Tibial artery (tissue), 4 donors: ENCODE measurements at regions not wholly inside any gene's neighbourhood (a gene's known extent, or its start where the extent isn't known, plus 50 kb on each side); places are given as distances from the start of the nearest gene placed in this dataset.

ENCODE experiments used
- DNase-seq, 2 donors: peaks; one replicate each; pipeline ENCODE4 v3.0.0-alpha.2; 2019
- H3K27ac ChIP-seq, 2 donors: fragments of 200-600 bp; sonication (generic) in 1 of 2; 1 replicate in 1 of 2; 2 replicates in 1 of 2; pipeline ENCODE4 v1.5.1; 2018 to 2019; ENCODE audit warnings: mild to moderate bottlenecking in 1 of 2
- H3K27me3 ChIP-seq, 2 donors: fragments of 200-600 bp; sonication (generic) in 1 of 2; one replicate each; pipeline versions ENCODE4 v1.5.1 to v1.6.0; 2016 to 2019
- H3K36me3 ChIP-seq, 3 donors: fragments of 200-600 bp; sonication (generic) in 2 of 3; one replicate each; pipeline ENCODE4 v1.5.1; 2016 to 2019; ENCODE audit warnings: mild to moderate bottlenecking in 2 of 3
- H3K4me1 ChIP-seq, 4 donors: fragments of 200-600 bp; sonication (generic) in 2 of 4; 1 replicate in 3 of 4; 2 replicates in 1 of 4; pipeline ENCODE4 v1.5.1; 2016 to 2019
- H3K4me3 ChIP-seq, 2 donors: fragments of 200-600 bp; sonication (generic) in 1 of 2; 1 replicate in 1 of 2; 2 replicates in 1 of 2; pipeline ENCODE4 v1.5.1; 2018 to 2019; ENCODE audit warnings: mild to moderate bottlenecking in 2 of 2
- H3K9me3 ChIP-seq, 3 donors: fragments of 200-600 bp; sonication (generic) in 1 of 3; one replicate each; pipeline ENCODE4 v1.5.1; 2016 to 2019
- CTCF ChIP-seq, 2 experiments: fragments of 200-600 bp in 1 of 2; fragments of 450-650 bp in 1 of 2; IDR thresholded peaks; one replicate each; pipeline ENCODE4 v1.5.1; 2017 to 2019; ENCODE audit warnings: antibody characterized with exemption in 2 of 2, mild to moderate bottlenecking in 1 of 2, moderate library complexity in 1 of 2
- intact Hi-C: fragments of 100-400 bp; cut with DNase I; formaldehyde crosslinking; loops from one replicate; pipeline ENCODE4 v1.15.0; 2023; ENCODE audit warnings: low total_unique reads

- intact Hi-C loops: no loop called here
- Histone ChIP-seq H3K4me3 (no peak overlapping the region), H3K27ac (no peak overlapping the region), H3K4me1 (no peaks in the 10 kb centered on the region), H3K9me3 (peaks cover 0 to 4% (median 0%) of the 10 kb centered on the region in 3 donors), H3K27me3 (no peaks in the 10 kb centered on the region), H3K36me3 (no peaks in the 10 kb centered on the region)
- TF ChIP-seq CTCF (IDR thresholded peaks at IDR 0.05): no peak
- DNase-seq: no peak
Observed at GRCh38 chr14:85217412-85217811, 312.5 kb upstream of the FLRT2 start.

- no peak overlapping the region for H3K4me3 ChIP-seq
- H3K4me1 ChIP-seq: no peaks in the 10 kb centered on the region
- H3K27me3 ChIP-seq: no peaks in the 10 kb centered on the region
- no peaks in the 10 kb centered on the region for H3K36me3 ChIP-seq
- DNase-seq: no peak
- TF ChIP-seq CTCF (IDR thresholded peaks at IDR 0.05): no peak
- no peaks in the 10 kb centered on the region for H3K9me3 ChIP-seq
- intact Hi-C loops: no loop called here
- H3K27ac ChIP-seq: no peak overlapping the region
Observed at GRCh38 chr14:85218982-85219381, 311.0 kb upstream of the FLRT2 start.

- intact Hi-C loops: no loop called here
- H3K36me3 ChIP-seq: no peaks in the 10 kb centered on the region
- no peak overlapping the region for H3K4me3 ChIP-seq
- H3K27ac ChIP-seq: no peak overlapping the region
- H3K4me1 ChIP-seq: no peaks in the 10 kb centered on the region
- no peak for TF ChIP-seq CTCF (IDR thresholded peaks at IDR 0.05)
- no peaks in the 10 kb centered on the region for H3K27me3 ChIP-seq
- H3K9me3 ChIP-seq: no peaks in the 10 kb centered on the region
- DNase-seq: no peak
Observed at GRCh38 chr14:85221832-85222231, 308.1 kb upstream of the FLRT2 start.

- H3K4me3 ChIP-seq: no peak overlapping the region
- no peak for TF ChIP-seq CTCF (IDR thresholded peaks at IDR 0.05)
- no peaks in the 10 kb centered on the region for H3K9me3 ChIP-seq
- H3K36me3 ChIP-seq: no peaks in the 10 kb centered on the region
- H3K27me3 ChIP-seq: no peaks in the 10 kb centered on the region
- intact Hi-C loops: no loop called here
- no peak for DNase-seq
- H3K27ac ChIP-seq: no peak overlapping the region
- H3K4me1 ChIP-seq: no peaks in the 10 kb centered on the region
Observed at GRCh38 chr14:85222341-85222740, 307.6 kb upstream of the FLRT2 start.

- H3K36me3 ChIP-seq: no peaks in the 10 kb centered on the region
- H3K4me3 ChIP-seq: no peak overlapping the region
- intact Hi-C loops: no loop called here
- H3K9me3 ChIP-seq: no peaks in the 10 kb centered on the region
- H3K27me3 ChIP-seq: no peaks in the 10 kb centered on the region
- H3K4me1 ChIP-seq: no peaks in the 10 kb centered on the region
- DNase-seq: no peak
- no peak overlapping the region for H3K27ac ChIP-seq
- no peak for TF ChIP-seq CTCF (IDR thresholded peaks at IDR 0.05)
Observed at GRCh38 chr14:85223667-85224066, 306.3 kb upstream of the FLRT2 start.

- no peaks in the 10 kb centered on the region for H3K27me3 ChIP-seq
- no peak overlapping the region for H3K27ac ChIP-seq
- H3K4me3 ChIP-seq: no peak overlapping the region
- H3K9me3 ChIP-seq: no peaks in the 10 kb centered on the region
- H3K36me3 ChIP-seq: no peaks in the 10 kb centered on the region
- TF ChIP-seq CTCF (IDR thresholded peaks at IDR 0.05): no peak
- intact Hi-C loops: no loop called here
- H3K4me1 ChIP-seq: no peaks in the 10 kb centered on the region
- DNase-seq: no peak
Observed at GRCh38 chr14:85224241-85224640, 305.7 kb upstream of the FLRT2 start.
